GM18907 (cell line): ENCODE measurements at regions not wholly inside any gene's neighbourhood (a gene's known extent, or its start where the extent isn't known, plus 50 kb on each side); places are given as distances from the start of the nearest gene placed in this dataset.

ENCODE experiments used
- ATAC-seq: cut with Tn5 transposase; IDR thresholded peaks from one replicate; pipeline ENCODE4 v1.9.1; 2021; ENCODE audit warnings: mild to moderate bottlenecking, moderate library complexity; ENCODE audit not compliant: unreplicated experiment

GRCh38 chrX:23524467-23524866, 142.8 kb upstream of the PRDX4 start:
- ATAC-seq: no peak

- no peak for ATAC-seq
Observed at GRCh38 chrX:23525531-23525930, 141.8 kb upstream of the PRDX4 start.

GRCh38 chrX:23540532-23540931, 126.8 kb upstream of the PRDX4 start:
- no peak for ATAC-seq

- no peak for ATAC-seq
Observed at GRCh38 chrX:23548164-23548563, 119.1 kb upstream of the PRDX4 start.

GRCh38 chrX:23552303-23552702, 115.0 kb upstream of the PRDX4 start:
- ATAC-seq: no peak

GRCh38 chrX:23554304-23554703, 113.0 kb upstream of the PRDX4 start:
- ATAC-seq: no peak

- no peak for ATAC-seq
Observed at GRCh38 chrX:23557070-23557469, 110.2 kb upstream of the PRDX4 start.

GRCh38 chrX:23559975-23560374, 107.3 kb upstream of the PRDX4 start:
- ATAC-seq: no peak

- no peak for ATAC-seq
Observed at GRCh38 chrX:23570674-23571343, 96.5 kb upstream of the PRDX4 start.

GRCh38 chrX:23575281-23575680, 92.0 kb upstream of the PRDX4 start:
- no peak for ATAC-seq

- no peak for ATAC-seq
Observed at GRCh38 chrX:23578079-23578478, 89.2 kb upstream of the PRDX4 start.

- ATAC-seq: no peak
Observed at GRCh38 chrX:23589496-23589895, 77.8 kb upstream of the PRDX4 start.

GRCh38 chrX:23592741-23593140, 74.6 kb upstream of the PRDX4 start:
- no peak for ATAC-seq

- no peak for ATAC-seq
Observed at GRCh38 chrX:23598575-23598974, 68.7 kb upstream of the PRDX4 start.

GRCh38 chrX:23603501-23603900, 63.8 kb upstream of the PRDX4 start:
- no peak for ATAC-seq

GRCh38 chrX:23610495-23610894, 56.8 kb upstream of the PRDX4 start:
- no peak for ATAC-seq

- no peak for ATAC-seq
Observed at GRCh38 chrX:23612846-23613245, 54.4 kb upstream of the PRDX4 start.

GRCh38 chrX:23616361-23616760, 50.9 kb upstream of the PRDX4 start:
- ATAC-seq: peak; percentile 75
